ENCODE measurements at regions not wholly inside any gene's neighbourhood (a gene's known extent, or its start where the extent isn't known, plus 50 kb on each side); places are given as distances from the start of the nearest gene placed in this dataset.

DNA sequence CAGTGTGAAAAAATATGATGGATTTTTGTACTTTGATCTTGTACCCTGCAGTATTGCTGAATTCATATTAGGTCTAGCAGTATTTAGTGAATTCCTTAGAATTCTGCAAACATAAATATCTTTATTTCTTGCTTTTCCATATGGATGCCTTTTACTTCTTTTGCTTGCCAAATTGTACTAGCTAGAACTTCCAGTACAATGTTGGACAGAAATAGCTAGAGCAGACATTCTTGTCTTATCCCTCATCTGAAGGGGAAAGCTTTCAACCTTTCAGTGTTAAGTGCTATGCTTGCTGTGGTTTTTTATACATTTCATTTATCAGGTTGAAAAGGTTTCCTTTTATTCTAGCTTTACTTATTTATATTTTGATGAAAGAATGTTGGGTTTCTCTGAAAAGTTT is 1321.9 kb upstream of the CHAC2 start:
- intact Hi-C loops (cut with DNase I; ENCODE audit: low total_unique reads) = no loop called here

DNA sequence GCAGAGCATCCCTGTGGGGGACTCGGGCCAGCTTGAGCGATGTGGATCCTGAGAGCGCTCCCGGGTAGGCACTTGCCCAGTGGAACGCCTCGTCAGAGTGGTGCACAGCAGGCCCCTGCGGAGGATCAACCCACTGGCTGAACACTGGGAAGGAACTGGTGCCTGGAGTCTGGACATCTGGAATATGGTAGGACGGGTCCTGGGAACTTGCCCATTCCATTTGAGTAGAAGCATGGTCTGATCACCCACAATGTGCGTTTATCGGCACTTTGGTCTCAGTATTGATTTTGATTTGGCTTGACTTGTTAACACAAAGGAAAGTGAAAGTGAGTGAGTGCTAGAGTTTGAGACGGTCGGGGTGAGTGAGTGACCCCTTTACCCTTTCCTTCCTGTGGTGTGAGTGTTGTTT is 1336.2 kb upstream of the CHAC2 start:
- Histone ChIP-seq H3K27ac (no peak overlapping the region), H3K4me3 (no peak overlapping the region), H3K4me1 (no peaks in the 10 kb centered on the region), H3K27me3 (no peaks in the 10 kb centered on the region), H3K36me3 (no peaks in the 10 kb centered on the region), H3K9me3 (no peaks in the 10 kb centered on the region)
- no peak for TF ChIP-seq CTCF (IDR thresholded peaks at IDR 0.05)
- intact Hi-C loops (cut with DNase I; ENCODE audit: low total_unique reads) = no loop called here
- DNase-seq = no peak

More for the DNA sequence above, 1321.9 kb upstream of the CHAC2 start:
- Histone ChIP-seq H3K9me3 (no peaks in the 10 kb centered on the region), H3K4me1 (no peaks in the 10 kb centered on the region), H3K36me3 (no peaks in the 10 kb centered on the region), H3K4me3 (no peak overlapping the region), H3K27me3 (no peaks in the 10 kb centered on the region), H3K27ac (no peak overlapping the region)
- no peak for DNase-seq
- TF ChIP-seq CTCF (IDR thresholded peaks at IDR 0.05) = no peak

- intact Hi-C loops (cut with DNase I; ENCODE audit: low total_unique reads) = no loop called here
- no peaks in the 10 kb centered on the region for H3K36me3 ChIP-seq
- no peak overlapping the region for H3K4me3 ChIP-seq
- no peaks in the 10 kb centered on the region for H3K9me3 ChIP-seq
- no peak for TF ChIP-seq CTCF (IDR thresholded peaks at IDR 0.05)
- no peak overlapping the region for H3K27ac ChIP-seq
- DNase-seq = no peak
- H3K27me3 ChIP-seq = no peaks in the 10 kb centered on the region
- no peaks in the 10 kb centered on the region for H3K4me1 ChIP-seq
Observed at GRCh38 chr2:52429740-52430139, 1337.9 kb upstream of the CHAC2 start.

GRCh38 chr2:52429171-52429570 is 1338.4 kb upstream of the CHAC2 start:
- H3K27me3 ChIP-seq = no peaks in the 10 kb centered on the region
- no peak overlapping the region for H3K27ac ChIP-seq
- H3K4me1 ChIP-seq = no peaks in the 10 kb centered on the region
- intact Hi-C loops (cut with DNase I; ENCODE audit: low total_unique reads) = no loop called here
- no peak overlapping the region for H3K4me3 ChIP-seq
- no peak for DNase-seq
- no peaks in the 10 kb centered on the region for H3K36me3 ChIP-seq
- no peaks in the 10 kb centered on the region for H3K9me3 ChIP-seq
- no peak for TF ChIP-seq CTCF (IDR thresholded peaks at IDR 0.05)

DNA sequence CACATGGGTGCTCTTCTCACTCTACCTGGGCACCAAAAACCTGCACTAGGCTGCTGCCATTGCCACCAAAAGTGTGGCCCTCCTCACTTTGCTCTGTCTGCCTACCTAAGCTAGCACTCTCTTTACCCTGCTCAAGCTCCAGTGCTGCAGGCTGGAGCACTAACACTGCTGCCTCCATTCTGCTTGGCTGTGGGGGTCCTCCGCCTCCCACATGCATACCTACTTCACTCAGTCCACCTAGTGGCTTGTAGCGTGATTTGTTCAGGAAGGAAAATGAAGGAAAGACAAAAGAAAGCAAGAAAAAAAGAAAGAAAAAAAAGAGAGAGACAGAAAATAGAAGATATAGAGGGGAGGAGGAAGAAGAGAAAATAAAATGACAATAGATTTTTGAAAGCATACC is 1339.4 kb upstream of the CHAC2 start:
- intact Hi-C loops (cut with DNase I; ENCODE audit: low total_unique reads) = no loop called here

More for the DNA sequence above, 1339.4 kb upstream of the CHAC2 start:
- TF ChIP-seq CTCF (IDR thresholded peaks at IDR 0.05) = no peak
- Histone ChIP-seq H3K4me3 (no peak overlapping the region), H3K36me3 (no peaks in the 10 kb centered on the region), H3K27ac (no peak overlapping the region), H3K9me3 (no peaks in the 10 kb centered on the region), H3K4me1 (no peaks in the 10 kb centered on the region), H3K27me3 (no peaks in the 10 kb centered on the region)
- no peak for DNase-seq
